ENCODE measurements at regions not wholly inside any gene's neighbourhood (a gene's known extent, or its start where the extent isn't known, plus 50 kb on each side); places are given as distances from the start of the nearest gene placed in this dataset.
A peak's percentile ranks its signal among the peaks of the same experiment; 100 is the strongest.

- H3K4me3 ChIP-seq (ENCODE audit: control insufficient read depth, low read depth, low read length): no peak overlapping the region
- TF ChIP-seq CTCF (conservative IDR thresholded peaks at IDR 0.05; ENCODE audit: control insufficient read depth, insufficient read depth, low read depth, low read length): no peak
- DNase-seq (ENCODE audit: low read depth): peak; percentile 75
These were observed 198.1 kb upstream of the NUDT6 start for GRCh38 chr4:123120473-123120872.

- peak; percentile 38 for DNase-seq (ENCODE audit: low read depth)
- no peak overlapping the region for H3K4me3 ChIP-seq (ENCODE audit: control insufficient read depth, low read depth, low read length)
- no peak for TF ChIP-seq CTCF (conservative IDR thresholded peaks at IDR 0.05; ENCODE audit: control insufficient read depth, insufficient read depth, low read depth, low read length)
These were observed 199.0 kb upstream of the NUDT6 start for GRCh38 chr4:123121241-123121907.

GRCh38 chr4:123125477-123125876 is 203.1 kb upstream of the NUDT6 start:
- no peak overlapping the region for H3K4me3 ChIP-seq (ENCODE audit: control insufficient read depth, low read depth, low read length)
- no peak for TF ChIP-seq CTCF (conservative IDR thresholded peaks at IDR 0.05; ENCODE audit: control insufficient read depth, insufficient read depth, low read depth, low read length)
- no peak for DNase-seq (ENCODE audit: low read depth)

- no peak overlapping the region for H3K4me3 ChIP-seq (ENCODE audit: control insufficient read depth, low read depth, low read length)
- TF ChIP-seq CTCF (conservative IDR thresholded peaks at IDR 0.05; ENCODE audit: control insufficient read depth, insufficient read depth, low read depth, low read length): no peak
- DNase-seq (ENCODE audit: low read depth): peak; percentile 33
These were observed 204.8 kb upstream of the NUDT6 start for GRCh38 chr4:123127218-123127617.

GRCh38 chr4:123127875-123128274 is 205.5 kb upstream of the NUDT6 start:
- TF ChIP-seq CTCF (conservative IDR thresholded peaks at IDR 0.05; ENCODE audit: control insufficient read depth, insufficient read depth, low read depth, low read length): no peak
- H3K4me3 ChIP-seq (ENCODE audit: control insufficient read depth, low read depth, low read length): no peak overlapping the region
- no peak for DNase-seq (ENCODE audit: low read depth)

GRCh38 chr4:123133397-123134050 is 211.1 kb upstream of the NUDT6 start:
- no peak for TF ChIP-seq CTCF (conservative IDR thresholded peaks at IDR 0.05; ENCODE audit: control insufficient read depth, insufficient read depth, low read depth, low read length)
- no peak for DNase-seq (ENCODE audit: low read depth)

More at GRCh38 chr4:123133397-123134050, 211.1 kb upstream of the NUDT6 start:
- no peak overlapping the region for H3K4me3 ChIP-seq (ENCODE audit: control insufficient read depth, low read depth, low read length)
